Smooth muscle cell (in vitro differentiated cells): ENCODE measurements at regions not wholly inside any gene's neighbourhood (a gene's known extent, or its start where the extent isn't known, plus 50 kb on each side); places are given as distances from the start of the nearest gene placed in this dataset.

Source experiments
- DNase-seq: peaks from one replicate; lab custom pipeline; 2025; ENCODE audit not compliant: unreplicated experiment; lab: John Stamatoyannopoulos, UW
- H2AFZ ChIP-seq: fragments of 200-600 bp; sonication (generic); 2 replicates; pipeline ENCODE4 v1.6.0; 2016; ENCODE audit warnings: antibody characterized with exemption, low read depth, mild to moderate bottlenecking
- H3F3A ChIP-seq: fragments of 200-600 bp; sonication (generic); 2 replicates; pipeline ENCODE4 v1.6.0; 2017; ENCODE audit warnings: antibody characterized with exemption, low read depth
- H3K27ac ChIP-seq: fragments of 200-600 bp; sonication (generic); 2 replicates; pipeline ENCODE4 v1.5.1; 2016; ENCODE audit warnings: low read depth, mild to moderate bottlenecking
- H3K27me3 ChIP-seq: fragments of 200-600 bp; sonication (generic); 2 replicates; pipeline ENCODE4 v1.6.1; 2016; ENCODE audit warnings: low read depth, mild to moderate bottlenecking
- H3K36me3 ChIP-seq: fragments of 200-600 bp; sonication (generic); 2 replicates; pipeline ENCODE4 v1.5.1; 2016; ENCODE audit warnings: low read depth
- H3K4me1 ChIP-seq: fragments of 200-600 bp; sonication (generic); 2 replicates; pipeline ENCODE4 v1.5.1; 2016; ENCODE audit warnings: low read depth
- H3K4me2 ChIP-seq: fragments of 200-600 bp; sonication (generic); 2 replicates; pipeline ENCODE4 v1.6.0; 2016; ENCODE audit warnings: mild to moderate bottlenecking
- H3K4me3 ChIP-seq: fragments of 200-600 bp; sonication (generic); 2 replicates; pipeline ENCODE4 v1.5.1; 2016; ENCODE audit warnings: mild to moderate bottlenecking
- H3K79me2 ChIP-seq: fragments of 200-600 bp; sonication (generic); 2 replicates; pipeline ENCODE4 v1.6.0; 2016; ENCODE audit warnings: low read depth, mild to moderate bottlenecking
- H3K9ac ChIP-seq: fragments of 200-600 bp; sonication (generic); 2 replicates; pipeline ENCODE4 v1.6.0; 2016; ENCODE audit warnings: low read depth
- H3K9me3 ChIP-seq: fragments of 200-600 bp; sonication (generic); replicated peaks from 2 replicates; pipeline ENCODE4 v1.5.1; 2016; ENCODE audit warnings: low read depth
- H4K20me1 ChIP-seq: fragments of 200-600 bp; sonication (generic); 2 replicates; pipeline ENCODE4 v1.6.0; 2016; ENCODE audit warnings: low read depth
- WGBS: methylation state at CpG from one replicate; pipeline ENCODE4 v1.1.7; 2016; ENCODE audit warnings: low lambda C conversion rate; 5-methylcytosine and 5-hydroxymethylcytosine counted together
- TF ChIP-seq, protein P1 (sequence below): fragments of 200-600 bp; sonication (generic); IDR thresholded peaks from 2 replicates; pipeline ENCODE4 v1.5.1; 2017; ENCODE audit warnings: borderline replicate concordance, mild to moderate bottlenecking, antibody characterized with exemption; ENCODE audit not compliant: insufficient read depth, poor library complexity, severe bottlenecking

- no peak overlapping the region for H3K4me3 ChIP-seq
- no peaks in the 10 kb centered on the region for H3K9me3 ChIP-seq
- H3K9ac ChIP-seq, result no peak overlapping the region
- H3K79me2 ChIP-seq, result no peaks in the 10 kb centered on the region
- no peak overlapping the region for H2AFZ ChIP-seq
- no peaks in the 10 kb centered on the region for H4K20me1 ChIP-seq
- H3K4me1 ChIP-seq, result no peaks in the 10 kb centered on the region
- TF ChIP-seq, protein P1, sequence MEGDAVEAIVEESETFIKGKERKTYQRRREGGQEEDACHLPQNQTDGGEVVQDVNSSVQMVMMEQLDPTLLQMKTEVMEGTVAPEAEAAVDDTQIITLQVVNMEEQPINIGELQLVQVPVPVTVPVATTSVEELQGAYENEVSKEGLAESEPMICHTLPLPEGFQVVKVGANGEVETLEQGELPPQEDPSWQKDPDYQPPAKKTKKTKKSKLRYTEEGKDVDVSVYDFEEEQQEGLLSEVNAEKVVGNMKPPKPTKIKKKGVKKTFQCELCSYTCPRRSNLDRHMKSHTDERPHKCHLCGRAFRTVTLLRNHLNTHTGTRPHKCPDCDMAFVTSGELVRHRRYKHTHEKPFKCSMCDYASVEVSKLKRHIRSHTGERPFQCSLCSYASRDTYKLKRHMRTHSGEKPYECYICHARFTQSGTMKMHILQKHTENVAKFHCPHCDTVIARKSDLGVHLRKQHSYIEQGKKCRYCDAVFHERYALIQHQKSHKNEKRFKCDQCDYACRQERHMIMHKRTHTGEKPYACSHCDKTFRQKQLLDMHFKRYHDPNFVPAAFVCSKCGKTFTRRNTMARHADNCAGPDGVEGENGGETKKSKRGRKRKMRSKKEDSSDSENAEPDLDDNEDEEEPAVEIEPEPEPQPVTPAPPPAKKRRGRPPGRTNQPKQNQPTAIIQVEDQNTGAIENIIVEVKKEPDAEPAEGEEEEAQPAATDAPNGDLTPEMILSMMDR, result peak; percentile 54
- H3K36me3 ChIP-seq, result no peaks in the 10 kb centered on the region
- H3K4me2 ChIP-seq, result no peak overlapping the region
- no peaks in the 10 kb centered on the region for H3K27me3 ChIP-seq
- 35% methylated on average over 7 of the region's 7 CpGs for WGBS
- no peaks in the 10 kb centered on the region for H3F3A ChIP-seq
- DNase-seq, result no peak
- no peak overlapping the region for H3K27ac ChIP-seq
These were observed 342.4 kb upstream of the GRIA1 start for GRCh38 chr5:153147891-153148623.

GRCh38 chr5:153148624-153148976, 341.9 kb upstream of the GRIA1 start:
- no peaks in the 10 kb centered on the region for H4K20me1 ChIP-seq
- H3K4me1 ChIP-seq, result no peaks in the 10 kb centered on the region
- H3F3A ChIP-seq, result no peaks in the 10 kb centered on the region
- H3K9me3 ChIP-seq, result peaks cover 4% of the 10 kb centered on the region
- no peak overlapping the region for H3K4me3 ChIP-seq
- H3K79me2 ChIP-seq, result no peaks in the 10 kb centered on the region
- DNase-seq, result no peak
- no peak overlapping the region for H3K9ac ChIP-seq
- H3K27ac ChIP-seq, result no peak overlapping the region
- H3K27me3 ChIP-seq, result no peaks in the 10 kb centered on the region
- WGBS, result 32% methylated on average over 4 of the region's 4 CpGs
- TF ChIP-seq, protein P1, result no peak
- no peak overlapping the region for H3K4me2 ChIP-seq
- H2AFZ ChIP-seq, result no peak overlapping the region
- no peaks in the 10 kb centered on the region for H3K36me3 ChIP-seq

DNA sequence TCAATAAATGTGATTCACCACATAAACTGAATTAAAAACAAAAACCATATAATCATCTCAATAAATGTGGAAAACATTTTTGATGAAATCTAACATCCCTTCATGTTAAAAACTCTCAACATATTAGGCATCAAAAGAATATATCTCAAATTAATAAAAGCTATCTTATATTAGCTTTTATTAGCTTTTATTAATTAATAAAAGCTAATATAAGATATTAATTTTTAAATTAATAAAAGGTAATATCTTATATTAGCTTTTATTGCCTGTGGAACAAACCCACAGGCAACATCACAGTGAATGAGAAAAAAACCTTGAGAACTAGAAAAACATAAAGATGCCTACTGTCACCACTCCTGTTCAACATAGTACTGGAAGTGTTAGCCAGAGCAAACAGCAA, 338.9 kb upstream of the GRIA1 start:
- H3K27me3 ChIP-seq, result no peaks in the 10 kb centered on the region
- no peaks in the 10 kb centered on the region for H4K20me1 ChIP-seq
- H3F3A ChIP-seq, result no peaks in the 10 kb centered on the region
- no peak overlapping the region for H3K4me2 ChIP-seq
- no peak overlapping the region for H2AFZ ChIP-seq
- DNase-seq, result no peak
- TF ChIP-seq, protein P1, result no peak
- no peaks in the 10 kb centered on the region for H3K36me3 ChIP-seq
- H3K9me3 ChIP-seq, result peaks cover 5% of the 10 kb centered on the region
- no peak overlapping the region for H3K27ac ChIP-seq
- no peaks in the 10 kb centered on the region for H3K79me2 ChIP-seq
- H3K9ac ChIP-seq, result no peak overlapping the region
- H3K4me1 ChIP-seq, result no peaks in the 10 kb centered on the region
- H3K4me3 ChIP-seq, result no peak overlapping the region

DNA sequence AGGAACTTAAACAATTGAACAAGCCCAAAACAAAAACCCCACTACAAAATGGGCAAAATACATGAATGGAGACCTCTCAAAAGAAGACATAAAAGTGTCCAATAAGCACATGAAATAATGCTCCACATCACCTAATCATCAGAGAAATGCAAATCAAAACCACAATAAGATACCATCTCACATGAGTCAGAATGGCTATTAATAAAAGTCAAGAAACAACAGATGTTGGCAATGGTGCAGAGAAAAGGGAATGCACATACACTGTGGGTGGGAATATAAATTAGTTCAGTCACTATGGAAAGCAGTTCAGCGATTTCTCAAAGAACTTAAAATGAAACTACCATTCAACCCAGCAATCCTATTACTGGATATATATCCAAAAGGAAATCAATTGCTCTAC, 337.4 kb upstream of the GRIA1 start:
- Histone ChIP-seq H4K20me1 (no peaks in the 10 kb centered on the region), H3K27ac (no peak overlapping the region), H3K9me3 (peaks cover 5% of the 10 kb centered on the region), H3K4me1 (no peaks in the 10 kb centered on the region), H3K4me2 (no peak overlapping the region), H3K9ac (no peak overlapping the region), H3F3A (no peaks in the 10 kb centered on the region), H2AFZ (no peak overlapping the region), H3K79me2 (no peaks in the 10 kb centered on the region), H3K27me3 (no peaks in the 10 kb centered on the region), H3K36me3 (no peaks in the 10 kb centered on the region), H3K4me3 (no peak overlapping the region)
- no peak for DNase-seq
- TF ChIP-seq, protein P1, result no peak
- 100% methylated on average over 1 of the region's 1 CpG for WGBS
